Left kidney (tissue), 1 donor: ENCODE measurements at regions not wholly inside any gene's neighbourhood (a gene's known extent, or its start where the extent isn't known, plus 50 kb on each side); places are given as distances from the start of the nearest gene placed in this dataset.

ENCODE experiments used
- DNase-seq: peaks from one replicate; pipeline ENCODE4 v3.0.0-alpha.2; 2013

DNA sequence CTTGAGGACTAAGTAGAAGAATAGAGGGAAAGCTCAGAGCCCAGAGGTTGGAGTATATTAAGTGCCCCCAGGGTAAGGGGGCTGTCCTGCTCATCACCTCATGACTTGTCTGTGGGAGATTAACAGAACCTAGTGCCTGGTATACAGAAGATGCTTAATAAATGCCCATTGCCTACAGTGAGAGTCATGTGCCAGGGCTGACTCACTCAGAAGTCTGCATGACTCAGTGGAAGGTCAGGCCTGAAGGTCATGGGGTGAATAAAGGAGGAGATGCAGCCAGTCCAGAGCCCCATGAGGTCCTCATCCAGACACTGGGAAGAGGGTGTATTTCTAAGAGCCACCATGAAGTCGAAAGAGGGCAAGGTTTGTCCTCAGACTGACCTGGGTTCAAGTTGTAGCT is 62.5 kb upstream of the TLE3 start:
- DNase-seq, result no peak

- DNase-seq, result no peak
Observed at GRCh38 chr15:70159713-70160009, 61.9 kb upstream of the TLE3 start.

DNA sequence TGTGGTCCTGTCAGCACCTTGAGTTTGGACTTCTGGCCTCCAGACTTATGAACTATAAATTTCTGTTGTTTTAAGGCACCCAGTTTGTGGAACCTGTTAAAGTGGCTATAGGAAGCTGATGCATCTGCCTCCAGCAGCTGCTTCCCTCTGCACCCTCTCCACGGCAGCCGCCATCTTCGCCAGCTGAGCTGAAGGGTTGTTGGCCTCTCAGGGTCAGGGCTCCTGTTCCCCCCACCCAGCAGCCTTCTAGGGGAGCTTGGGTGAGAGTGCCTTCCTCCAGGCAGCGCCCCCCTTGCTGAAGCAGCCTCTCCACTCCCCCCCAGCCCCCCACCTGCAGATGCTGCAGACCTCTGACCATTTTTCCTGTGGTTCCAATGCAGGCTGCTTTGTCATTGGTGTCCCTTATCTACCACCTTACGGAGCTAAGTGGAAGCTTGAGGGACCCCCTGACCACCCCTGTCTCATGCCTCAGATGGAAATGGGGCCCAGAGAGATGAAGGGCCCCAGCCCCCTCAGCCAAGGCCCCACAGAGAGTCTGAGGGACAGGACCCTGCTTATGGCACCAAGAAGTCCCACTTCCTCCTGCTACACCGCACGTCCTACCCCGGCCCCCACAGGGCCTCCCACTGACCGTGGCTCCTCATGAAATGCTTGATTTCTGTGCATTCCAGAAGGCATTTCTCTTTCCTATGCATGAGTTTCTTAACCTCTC is 61.4 kb upstream of the TLE3 start:
- no peak for DNase-seq

DNA sequence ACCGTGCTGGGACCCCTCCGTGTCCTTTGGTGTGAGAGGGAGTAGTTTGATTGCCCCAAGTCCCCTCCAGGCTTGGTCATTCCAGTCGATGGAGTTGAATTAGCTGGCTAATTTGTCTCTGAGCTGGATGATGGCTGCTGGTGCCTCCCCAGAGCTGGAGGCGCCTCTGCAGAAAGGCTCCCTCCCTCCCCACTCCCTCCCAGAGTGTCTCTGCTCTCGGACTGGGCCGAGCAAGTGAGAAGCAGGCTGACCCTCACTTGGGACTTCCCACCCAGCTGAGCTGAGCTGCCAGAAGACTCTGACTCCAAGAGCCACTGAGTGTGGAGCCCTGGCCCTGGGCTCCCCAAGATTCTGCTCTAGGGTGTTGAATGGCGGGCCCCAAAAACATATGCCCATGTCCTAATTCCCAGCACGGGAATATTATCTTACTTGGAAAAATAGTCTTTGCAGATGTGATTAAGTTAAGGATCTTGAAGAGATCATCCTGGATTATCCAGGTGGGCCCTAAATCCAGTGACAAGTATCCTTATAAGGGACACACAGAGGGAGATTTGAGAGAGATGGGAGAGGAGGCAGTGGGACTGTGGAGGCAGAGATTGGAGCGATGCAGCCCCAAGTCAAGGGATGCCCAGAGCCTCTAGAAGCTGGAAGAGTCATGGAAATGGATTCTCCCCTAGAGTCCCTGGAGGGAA is 60.7 kb upstream of the TLE3 start:
- no peak for DNase-seq

- DNase-seq, result no peak
Observed at GRCh38 chr15:70156671-70157271, 59.1 kb upstream of the TLE3 start.

DNA sequence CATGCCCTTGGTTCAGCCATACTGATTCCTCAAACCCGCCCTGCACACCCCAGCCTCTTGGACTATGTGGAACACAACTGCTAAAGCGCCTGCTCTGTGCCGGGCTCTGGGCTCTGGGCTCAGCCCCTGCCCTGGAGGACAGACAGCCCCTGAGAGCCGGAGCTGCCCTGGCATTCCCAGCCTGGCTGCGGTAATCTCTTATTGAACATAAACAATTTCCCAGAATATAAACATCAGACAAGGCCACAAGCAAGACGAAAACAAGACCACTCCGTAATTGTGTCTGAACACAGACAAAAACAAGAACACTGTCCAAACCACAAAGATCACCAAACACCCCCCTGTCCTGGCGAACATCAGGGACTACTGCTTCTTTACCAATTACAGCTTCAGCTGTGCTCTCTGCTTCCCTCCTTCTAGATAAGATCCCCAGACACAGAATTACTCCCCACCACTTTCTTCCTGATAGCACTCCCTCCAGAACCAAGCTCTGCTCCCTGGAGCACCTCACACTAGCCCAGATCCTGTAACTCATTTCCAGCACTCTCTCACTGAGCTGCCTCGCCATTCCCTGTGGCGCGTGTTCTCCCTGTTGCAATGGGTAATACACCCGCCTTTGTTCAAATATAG is 57.1 kb upstream of the TLE3 start:
- no peak for DNase-seq

- no peak for DNase-seq
Observed at GRCh38 chr15:70153921-70154717, 56.4 kb upstream of the TLE3 start.

DNA sequence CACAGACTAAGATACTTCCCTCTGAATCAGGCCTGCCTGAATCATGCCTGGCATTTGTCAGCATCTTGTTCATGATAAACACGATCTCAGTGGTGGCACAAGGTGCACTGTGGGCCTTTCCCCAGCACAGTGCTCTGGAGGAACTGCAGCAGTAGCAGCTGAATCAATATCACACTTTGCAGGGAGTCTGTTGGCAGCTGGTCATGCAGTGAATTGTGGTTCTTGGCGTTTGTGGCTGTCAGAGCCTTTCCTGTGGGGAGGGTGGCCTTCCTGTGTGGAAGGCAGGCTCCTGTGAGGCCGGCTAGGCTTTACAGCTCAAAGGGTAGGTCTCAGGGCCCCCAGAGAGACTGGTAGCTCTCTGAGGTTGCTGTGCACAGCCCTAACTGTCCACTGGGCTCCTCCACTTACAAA is 54.4 kb upstream of the TLE3 start:
- no peak for DNase-seq

DNA sequence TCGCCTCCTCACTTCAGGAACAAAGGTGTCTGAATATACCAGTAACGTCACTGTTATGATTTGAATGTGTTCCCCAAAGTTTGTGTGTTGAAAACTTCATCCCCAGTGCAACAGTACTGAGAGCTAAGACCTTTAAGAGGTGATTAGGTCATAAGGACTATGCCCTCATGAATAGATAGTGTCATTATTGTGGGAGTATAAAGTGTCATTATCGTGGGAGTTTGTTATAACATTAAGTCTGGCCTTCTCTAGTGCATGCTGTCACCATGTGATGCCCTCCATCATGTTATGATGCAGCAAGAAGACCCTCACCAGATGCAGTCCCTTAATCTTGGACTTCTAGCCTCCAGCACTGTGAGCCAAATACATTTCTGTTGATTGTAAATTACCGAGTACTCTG is 53.7 kb upstream of the TLE3 start:
- DNase-seq, result no peak

GRCh38 chr15:70151003-70151402 is 53.3 kb upstream of the TLE3 start:
- no peak for DNase-seq

DNA sequence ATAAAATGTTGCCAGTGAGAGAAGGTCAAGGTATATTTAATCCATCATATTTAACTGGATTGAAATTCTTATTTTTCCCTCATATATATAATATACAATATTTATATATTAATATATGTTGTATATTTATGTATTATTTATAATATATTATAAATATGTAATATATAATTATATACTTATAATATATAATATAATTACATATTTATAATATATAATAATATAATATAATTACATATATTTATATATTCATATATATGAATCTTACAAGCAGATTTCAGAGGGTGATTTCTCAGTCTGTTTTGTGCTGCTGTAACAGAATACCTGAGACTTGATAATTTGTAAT is 52.7 kb upstream of the TLE3 start:
- no peak for DNase-seq

- no peak for DNase-seq
Observed at GRCh38 chr15:70149667-70150404, 52.1 kb upstream of the TLE3 start.

- no peak for DNase-seq
Observed at GRCh38 chr15:70147778-70148177, 50.1 kb upstream of the TLE3 start.
